K562 (cell line): ENCODE measurements at regions not wholly inside any gene's neighbourhood (a gene's known extent, or its start where the extent isn't known, plus 50 kb on each side); places are given as distances from the start of the nearest gene placed in this dataset.

Experiments
- BACH1 ChIP-seq: fragments of 200-800 bp; sonication (Bioruptor generic); IDR thresholded peaks from 2 replicates; pipeline ENCODE4 v1.6.1; 2016; ENCODE audit warnings: missing genetic modification characterization, missing compliant biosample characterization
- NBN ChIP-seq: fragments of 450-650 bp; IDR thresholded peaks from 2 replicates; pipeline ENCODE4 v1.6.1; 2016; ENCODE audit warnings: low read depth, mild to moderate bottlenecking
- PYGO2 ChIP-seq: fragments of 450-650 bp; IDR thresholded peaks from 2 replicates; pipeline ENCODE4 v1.6.1; 2016; ENCODE audit warnings: mild to moderate bottlenecking, missing genetic modification characterization, moderate library complexity, missing compliant biosample characterization
- SREBF2 ChIP-seq: sonication (generic); formaldehyde crosslinking; IDR thresholded peaks from 2 replicates; pipeline ENCODE4 v1.4.0; 2020; ENCODE audit warnings: mild to moderate bottlenecking, missing genetic modification reagents
- ZNF707 ChIP-seq: fragments of 250-450 bp; sonication (Bioruptor Pico); conservative IDR thresholded peaks from 2 replicates; pipeline ENCODE4 v1.8.0; 2022; ENCODE audit warnings: inconsistent platforms, mild to moderate bottlenecking, moderate library complexity
- TF ChIP-seq, protein P1 (sequence below): fragments of 250-450 bp; sonication (Bioruptor Pico); IDR thresholded peaks from 2 replicates; pipeline ENCODE4 v1.4.0; 2020; ENCODE audit warnings: mild to moderate bottlenecking, moderate library complexity
- TF ChIP-seq, protein P2 (sequence below): fragments of 250-450 bp; sonication (Bioruptor Pico); IDR thresholded peaks from 2 replicates; pipeline ENCODE4 v1.8.0; 2021; ENCODE audit warnings: mild to moderate bottlenecking, moderate library complexity
- TF ChIP-seq, protein P3 (sequence below): fragments of 450-650 bp; formaldehyde crosslinking; conservative IDR thresholded peaks from 2 replicates; pipeline ENCODE4 v1.4.0; 2022; ENCODE audit warnings: mild to moderate bottlenecking, missing genetic modification characterization

- TF ChIP-seq, protein P1, sequence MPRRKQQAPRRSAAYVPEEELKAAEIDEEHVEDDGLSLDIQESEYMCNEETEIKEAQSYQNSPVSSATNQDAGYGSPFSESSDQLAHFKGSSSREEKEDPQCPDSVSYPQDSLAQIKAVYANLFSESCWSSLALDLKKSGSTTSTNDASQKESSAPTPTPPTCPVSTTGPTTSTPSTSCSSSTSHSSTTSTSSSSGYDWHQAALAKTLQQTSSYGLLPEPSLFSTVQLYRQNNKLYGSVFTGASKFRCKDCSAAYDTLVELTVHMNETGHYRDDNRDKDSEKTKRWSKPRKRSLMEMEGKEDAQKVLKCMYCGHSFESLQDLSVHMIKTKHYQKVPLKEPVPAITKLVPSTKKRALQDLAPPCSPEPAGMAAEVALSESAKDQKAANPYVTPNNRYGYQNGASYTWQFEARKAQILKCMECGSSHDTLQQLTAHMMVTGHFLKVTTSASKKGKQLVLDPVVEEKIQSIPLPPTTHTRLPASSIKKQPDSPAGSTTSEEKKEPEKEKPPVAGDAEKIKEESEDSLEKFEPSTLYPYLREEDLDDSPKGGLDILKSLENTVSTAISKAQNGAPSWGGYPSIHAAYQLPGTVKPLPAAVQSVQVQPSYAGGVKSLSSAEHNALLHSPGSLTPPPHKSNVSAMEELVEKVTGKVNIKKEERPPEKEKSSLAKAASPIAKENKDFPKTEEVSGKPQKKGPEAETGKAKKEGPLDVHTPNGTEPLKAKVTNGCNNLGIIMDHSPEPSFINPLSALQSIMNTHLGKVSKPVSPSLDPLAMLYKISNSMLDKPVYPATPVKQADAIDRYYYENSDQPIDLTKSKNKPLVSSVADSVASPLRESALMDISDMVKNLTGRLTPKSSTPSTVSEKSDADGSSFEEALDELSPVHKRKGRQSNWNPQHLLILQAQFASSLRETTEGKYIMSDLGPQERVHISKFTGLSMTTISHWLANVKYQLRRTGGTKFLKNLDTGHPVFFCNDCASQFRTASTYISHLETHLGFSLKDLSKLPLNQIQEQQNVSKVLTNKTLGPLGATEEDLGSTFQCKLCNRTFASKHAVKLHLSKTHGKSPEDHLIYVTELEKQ: no peak
- TF ChIP-seq, protein P2, sequence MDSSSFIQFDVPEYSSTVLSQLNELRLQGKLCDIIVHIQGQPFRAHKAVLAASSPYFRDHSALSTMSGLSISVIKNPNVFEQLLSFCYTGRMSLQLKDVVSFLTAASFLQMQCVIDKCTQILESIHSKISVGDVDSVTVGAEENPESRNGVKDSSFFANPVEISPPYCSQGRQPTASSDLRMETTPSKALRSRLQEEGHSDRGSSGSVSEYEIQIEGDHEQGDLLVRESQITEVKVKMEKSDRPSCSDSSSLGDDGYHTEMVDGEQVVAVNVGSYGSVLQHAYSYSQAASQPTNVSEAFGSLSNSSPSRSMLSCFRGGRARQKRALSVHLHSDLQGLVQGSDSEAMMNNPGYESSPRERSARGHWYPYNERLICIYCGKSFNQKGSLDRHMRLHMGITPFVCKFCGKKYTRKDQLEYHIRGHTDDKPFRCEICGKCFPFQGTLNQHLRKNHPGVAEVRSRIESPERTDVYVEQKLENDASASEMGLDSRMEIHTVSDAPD (CRISPR knock-in tag): no peak
- TF ChIP-seq PYGO2 (tag): no peak
- no peak for TF ChIP-seq BACH1 (tag)
- TF ChIP-seq NBN: no peak
- TF ChIP-seq, protein P3, sequence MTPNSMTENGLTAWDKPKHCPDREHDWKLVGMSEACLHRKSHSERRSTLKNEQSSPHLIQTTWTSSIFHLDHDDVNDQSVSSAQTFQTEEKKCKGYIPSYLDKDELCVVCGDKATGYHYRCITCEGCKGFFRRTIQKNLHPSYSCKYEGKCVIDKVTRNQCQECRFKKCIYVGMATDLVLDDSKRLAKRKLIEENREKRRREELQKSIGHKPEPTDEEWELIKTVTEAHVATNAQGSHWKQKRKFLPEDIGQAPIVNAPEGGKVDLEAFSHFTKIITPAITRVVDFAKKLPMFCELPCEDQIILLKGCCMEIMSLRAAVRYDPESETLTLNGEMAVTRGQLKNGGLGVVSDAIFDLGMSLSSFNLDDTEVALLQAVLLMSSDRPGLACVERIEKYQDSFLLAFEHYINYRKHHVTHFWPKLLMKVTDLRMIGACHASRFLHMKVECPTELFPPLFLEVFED (CRISPR knock-in tag): no peak
- no peak for TF ChIP-seq ZNF707 (CRISPR knock-in tag)
- no peak for TF ChIP-seq SREBF2 (CRISPR knock-in tag)
- TF ChIP-seq, all 486 proteins: peak for 0
Observed at GRCh38 chr6:56386717-56387116, 139.3 kb upstream of the COL21A1 start (continued).
